Osteocyte (in vitro differentiated cells): ENCODE measurements at regions not wholly inside any gene's neighbourhood (a gene's known extent, or its start where the extent isn't known, plus 50 kb on each side); places are given as distances from the start of the nearest gene placed in this dataset.
A peak's percentile ranks its signal among the peaks of the same experiment; 100 is the strongest.

ENCODE experiments used
- DNase-seq: peaks from one replicate; pipeline ENCODE4 v3.0.0; 2021; ENCODE audit warnings: mixed read lengths; ENCODE audit not compliant: unreplicated experiment; ENCODE audit errors: extremely low spot score
- H3K27ac Mint-ChIP-seq: one replicate; pipeline ENCODE4 v1.8.0; 2021; ENCODE audit warnings: mild to moderate bottlenecking, mixed read lengths; ENCODE audit not compliant: unreplicated experiment
- H3K27me3 Mint-ChIP-seq: one replicate; pipeline ENCODE4 v1.8.0; 2021; ENCODE audit warnings: mixed read lengths; ENCODE audit not compliant: unreplicated experiment
- H3K36me3 Mint-ChIP-seq: one replicate; pipeline ENCODE4 v1.8.0; 2021; ENCODE audit warnings: mixed read lengths; ENCODE audit not compliant: unreplicated experiment
- H3K4me1 Mint-ChIP-seq: one replicate; pipeline ENCODE4 v1.8.0; 2021; ENCODE audit warnings: mixed read lengths; ENCODE audit not compliant: unreplicated experiment
- H3K4me3 Mint-ChIP-seq: one replicate; pipeline ENCODE4 v1.8.0; 2021; ENCODE audit warnings: mild to moderate bottlenecking, moderate library complexity, mixed read lengths; ENCODE audit not compliant: unreplicated experiment
- H3K9me3 Mint-ChIP-seq: one replicate; pipeline ENCODE4 v1.8.0; 2021; ENCODE audit warnings: mixed read lengths; ENCODE audit not compliant: unreplicated experiment
- CTCF ChIP-seq: fragments of 200-600 bp; sonication (generic); IDR thresholded peaks from 2 replicates; pipeline ENCODE4 v1.5.0; 2021; ENCODE audit warnings: antibody characterized with exemption, mild to moderate bottlenecking, moderate library complexity

DNA sequence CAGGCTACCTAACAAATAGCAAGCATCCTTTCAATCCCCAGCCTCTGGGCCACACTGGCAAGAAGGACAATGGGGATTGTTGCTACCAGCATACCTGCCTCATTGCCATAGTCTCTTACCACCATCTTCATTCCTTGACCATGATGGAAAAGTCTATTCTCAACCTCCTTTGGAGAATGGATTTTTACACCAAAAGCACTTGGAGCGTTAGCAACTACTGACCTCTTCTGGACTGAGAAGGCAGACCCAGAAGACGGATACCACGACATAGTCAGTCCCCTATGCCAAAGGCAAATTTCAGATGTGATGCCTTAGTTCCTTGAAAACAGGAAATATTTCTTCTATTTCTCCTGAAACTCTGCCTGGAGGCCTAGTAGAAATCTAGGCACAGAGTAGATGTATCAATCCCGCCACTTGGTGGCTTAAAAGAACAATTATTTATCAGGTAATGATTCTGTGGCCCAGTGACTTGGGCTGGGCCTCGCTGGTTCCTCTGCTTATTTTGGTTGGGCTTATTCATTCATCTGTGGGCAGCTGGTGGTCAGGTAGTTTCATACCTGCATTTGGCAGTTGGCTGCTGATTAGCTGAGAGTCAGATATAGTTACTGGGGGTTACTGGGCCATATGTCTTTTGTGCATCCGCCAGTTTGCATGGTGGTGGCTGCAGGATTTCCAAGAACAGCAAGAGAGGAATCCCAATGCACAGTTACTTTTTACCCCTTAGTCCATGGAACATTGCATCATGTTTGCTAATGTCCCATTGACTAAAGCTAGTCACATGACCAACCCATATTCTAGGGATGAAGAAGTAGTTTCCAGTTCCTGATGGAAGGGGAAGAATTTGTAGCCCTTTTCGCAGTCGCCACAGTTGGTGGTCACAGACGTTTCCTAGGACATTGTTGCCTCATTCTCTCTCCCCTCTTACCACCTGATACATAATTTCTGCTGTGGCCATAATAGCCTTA, 75.2 kb downstream of the DHCR7 start:
- no peaks in the 10 kb centered on the region for H3K36me3 Mint-ChIP-seq
- no peak overlapping the region for H3K27ac Mint-ChIP-seq
- H3K4me3 Mint-ChIP-seq: no peak overlapping the region
- no peak for DNase-seq
- peaks cover 28% of the 10 kb centered on the region for H3K27me3 Mint-ChIP-seq
- no peaks in the 10 kb centered on the region for H3K4me1 Mint-ChIP-seq
- no peaks in the 10 kb centered on the region for H3K9me3 Mint-ChIP-seq
- TF ChIP-seq CTCF: peak; percentile 65

DNA sequence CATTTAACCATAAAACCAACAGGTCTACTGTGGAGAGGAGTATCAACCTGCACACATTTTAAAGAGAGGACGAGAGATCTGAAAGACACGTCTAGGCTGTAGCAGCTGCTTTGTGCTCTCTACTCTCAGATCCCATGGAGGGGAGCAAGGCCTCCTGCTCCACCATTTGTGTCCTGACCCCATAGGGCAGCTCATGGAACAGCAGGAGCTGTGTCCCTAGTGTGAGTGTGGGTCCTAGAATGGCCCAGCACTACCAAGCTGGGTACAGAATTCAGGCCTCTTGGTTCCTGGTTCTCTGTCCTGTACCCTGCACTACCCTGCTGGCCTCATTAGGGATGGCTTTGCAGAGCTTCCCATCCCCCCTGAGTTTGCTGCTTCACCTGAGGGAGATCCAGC, 76.5 kb downstream of the DHCR7 start:
- H3K27ac Mint-ChIP-seq: no peak overlapping the region

GRCh38 chr11:71370895-71371673, 77.1 kb downstream of the DHCR7 start:
- DNase-seq: no peak
- Mint-ChIP-seq H3K27ac (no peak overlapping the region), H3K4me1 (no peaks in the 10 kb centered on the region), H3K27me3 (peaks cover 15% of the 10 kb centered on the region), H3K9me3 (no peaks in the 10 kb centered on the region), H3K4me3 (no peak overlapping the region), H3K36me3 (no peaks in the 10 kb centered on the region)
- no peak for TF ChIP-seq CTCF

More for the DNA sequence above, 76.5 kb downstream of the DHCR7 start:
- DNase-seq: no peak
- Mint-ChIP-seq H3K36me3 (no peaks in the 10 kb centered on the region), H3K9me3 (no peaks in the 10 kb centered on the region), H3K4me1 (no peaks in the 10 kb centered on the region), H3K4me3 (no peak overlapping the region), H3K27me3 (peaks cover 16% of the 10 kb centered on the region)
- no peak for TF ChIP-seq CTCF

- no peak overlapping the region for H3K27ac Mint-ChIP-seq
- H3K9me3 Mint-ChIP-seq: no peaks in the 10 kb centered on the region
- peaks cover 12% of the 10 kb centered on the region for H3K27me3 Mint-ChIP-seq
- no peak for DNase-seq
- H3K4me3 Mint-ChIP-seq: no peak overlapping the region
- no peak for TF ChIP-seq CTCF
- H3K4me1 Mint-ChIP-seq: no peaks in the 10 kb centered on the region
- H3K36me3 Mint-ChIP-seq: no peaks in the 10 kb centered on the region
Observed at GRCh38 chr11:71370020-71370747, 78.0 kb downstream of the DHCR7 start.
